COLO668 (cell line): ENCODE measurements at regions not wholly inside any gene's neighbourhood (a gene's known extent, or its start where the extent isn't known, plus 50 kb on each side); places are given as distances from the start of the nearest gene placed in this dataset.
"Not testable (repeated sequence)": the region's sequence is repeated elsewhere in the genome, so short reads cannot be mapped to it uniquely, and the experiment has no call there.

Source experiments
- DNase-seq: peaks from one replicate; lab custom pipeline; 2025; ENCODE audit not compliant: unreplicated experiment; lab: John Stamatoyannopoulos, UW

DNA sequence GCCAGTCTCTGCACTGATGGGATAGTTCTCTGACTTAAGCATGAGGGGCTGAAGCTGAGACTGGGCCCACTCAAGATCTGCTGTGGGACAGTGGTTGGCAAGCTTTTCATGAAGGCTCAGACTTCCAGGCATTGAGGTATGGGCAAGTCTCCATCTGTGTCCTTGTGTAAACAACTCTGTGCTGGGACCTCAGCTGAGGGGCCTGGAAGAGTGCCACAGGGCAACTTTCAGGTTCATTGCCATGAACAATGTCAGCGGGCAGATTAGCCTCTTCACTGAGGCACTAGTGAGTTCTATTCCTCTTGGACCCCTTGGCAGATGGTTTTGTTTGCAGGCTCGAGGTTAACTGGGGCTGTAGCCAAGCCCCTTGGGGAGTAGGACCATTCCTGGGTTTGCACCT is 127.1 kb downstream of the MRPS30 start:
- DNase-seq: no peak

DNA sequence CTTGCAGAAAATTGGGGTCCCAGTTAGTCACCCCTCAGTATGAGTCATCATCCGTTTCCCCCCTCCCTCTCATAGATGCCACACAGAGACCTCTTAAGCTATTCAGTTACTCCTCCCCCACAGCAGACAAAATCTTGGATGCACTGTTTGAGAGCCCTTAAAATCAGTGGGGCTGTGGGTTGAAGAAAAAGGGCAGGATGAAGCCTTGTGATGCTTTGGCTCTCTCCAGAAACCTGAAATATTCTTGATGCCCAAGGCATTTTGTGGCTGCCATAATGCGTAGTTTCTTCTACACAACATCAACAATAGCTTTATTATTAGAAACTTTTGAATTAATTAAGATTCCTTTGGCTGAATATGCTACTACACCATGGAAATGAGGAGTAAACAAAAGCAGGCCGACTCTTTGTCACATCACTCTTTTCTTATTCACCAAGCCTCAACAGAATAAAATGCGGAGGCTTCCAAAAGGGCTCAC is 133.8 kb downstream of the MRPS30 start:
- no peak for DNase-seq

- no peak for DNase-seq
Measured at GRCh38 chr5:44943647-44944046, 134.9 kb downstream of the MRPS30 start.

- no peak for DNase-seq
Measured at GRCh38 chr5:44945743-44946142, 137.0 kb downstream of the MRPS30 start.

GRCh38 chr5:44949687-44950086 is 140.9 kb downstream of the MRPS30 start:
- DNase-seq: no peak

DNA sequence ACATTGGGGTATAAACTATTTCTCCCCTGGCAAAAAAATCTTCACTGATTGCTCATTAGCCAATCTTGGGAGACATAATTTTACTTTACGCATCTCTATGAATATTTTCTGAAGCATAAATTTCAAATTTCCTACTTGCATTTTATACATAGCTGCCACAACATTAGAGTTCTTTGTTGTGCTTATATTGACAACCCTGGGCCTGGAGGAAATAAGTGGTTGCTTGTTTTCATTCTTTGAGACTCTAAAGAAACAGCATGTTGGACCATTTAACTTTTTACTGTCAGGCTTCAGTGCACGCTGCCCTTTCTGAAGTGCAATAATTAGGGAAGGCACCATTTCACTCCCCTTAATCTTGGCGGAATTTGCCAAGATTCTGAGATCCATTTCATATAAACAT is 142.6 kb downstream of the MRPS30 start:
- no peak for DNase-seq

DNA sequence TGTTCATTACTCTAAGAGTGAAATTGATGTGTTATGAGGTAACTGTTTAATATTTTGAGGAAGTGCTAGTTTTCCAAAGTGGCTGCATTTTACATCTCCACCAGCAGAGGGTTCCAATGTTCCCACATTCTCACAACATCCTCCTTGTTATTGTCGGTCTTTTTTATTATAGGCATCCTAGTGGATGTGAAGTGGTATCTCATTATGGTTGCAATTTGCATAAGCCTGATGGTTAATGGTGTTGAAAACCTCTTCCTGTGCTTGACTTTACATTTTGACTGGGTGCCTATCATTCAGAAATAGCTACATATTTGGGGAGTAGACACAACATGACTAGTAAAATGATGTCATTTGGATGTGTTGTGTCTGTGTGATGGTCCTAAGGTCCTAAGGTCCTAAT is 143.6 kb downstream of the MRPS30 start:
- peak; percentile 1 for DNase-seq

DNA sequence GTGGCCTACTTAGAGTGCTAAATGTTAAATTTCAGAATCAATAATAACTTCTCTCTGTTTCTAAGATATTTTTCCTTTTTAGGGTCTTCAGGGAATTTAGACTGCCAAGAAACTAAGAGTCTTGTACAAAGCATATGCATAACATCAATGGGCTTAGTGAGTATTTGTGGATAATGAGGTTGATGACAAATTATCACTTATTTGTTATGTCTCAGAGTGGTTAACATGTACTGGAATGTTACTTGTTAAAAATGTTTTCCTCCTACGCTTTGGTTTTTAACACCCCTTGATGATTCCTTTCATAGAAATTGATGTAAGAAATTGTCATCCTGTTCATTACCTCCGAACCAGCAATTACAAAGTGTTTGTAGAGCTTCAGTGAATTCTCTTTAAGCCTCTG is 144.3 kb downstream of the MRPS30 start:
- no peak for DNase-seq

DNA sequence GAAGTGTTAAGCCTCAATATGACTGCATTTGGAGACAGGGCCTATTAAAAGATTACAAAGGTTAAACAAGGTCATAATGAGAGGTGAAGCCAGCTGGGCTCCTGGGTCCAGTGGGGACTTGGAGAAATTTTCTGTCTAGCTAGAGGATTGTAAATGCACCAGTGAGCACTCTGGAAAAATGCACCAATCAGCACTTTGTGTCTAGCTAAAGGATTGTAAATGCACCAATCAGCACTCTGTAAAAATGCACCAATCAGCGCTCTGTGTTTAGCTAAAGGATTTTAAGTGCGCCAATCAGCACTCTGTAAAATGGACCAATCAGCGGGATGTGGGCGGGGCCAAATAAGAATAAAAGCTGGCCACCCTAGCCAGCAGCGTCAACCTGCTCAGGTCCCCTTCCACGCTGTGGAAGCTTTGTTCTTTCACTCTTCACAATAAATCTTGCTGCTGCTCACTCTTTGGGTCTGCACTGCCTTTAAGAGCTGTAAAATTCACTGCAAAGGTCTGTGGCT is 150.3 kb downstream of the MRPS30 start:
- DNase-seq: not testable (repeated sequence)

GRCh38 chr5:44969825-44970224 is 161.1 kb downstream of the MRPS30 start:
- no peak for DNase-seq

DNA sequence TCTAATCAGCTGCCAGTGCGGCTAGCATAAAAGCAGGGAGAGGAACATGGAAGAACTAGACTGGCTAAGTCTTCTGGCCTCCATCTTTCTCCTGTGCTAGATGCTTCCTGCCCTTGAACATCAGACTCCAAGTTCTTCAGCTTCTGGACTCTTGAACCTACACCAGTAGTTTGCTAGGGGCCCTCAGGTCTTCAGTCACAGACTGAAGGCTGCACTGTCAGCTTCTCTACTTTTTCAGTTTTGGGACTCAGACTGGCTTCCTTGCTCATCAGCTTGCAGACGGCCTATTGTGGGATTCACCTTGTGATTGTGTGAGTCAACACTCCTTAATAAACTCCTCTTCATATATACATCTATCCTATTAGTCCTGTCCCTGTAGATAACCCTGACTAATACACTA is 162.2 kb downstream of the MRPS30 start:
- not testable (repeated sequence) for DNase-seq

- no peak for DNase-seq
Measured at GRCh38 chr5:44974813-44975212, 166.1 kb downstream of the MRPS30 start.

DNA sequence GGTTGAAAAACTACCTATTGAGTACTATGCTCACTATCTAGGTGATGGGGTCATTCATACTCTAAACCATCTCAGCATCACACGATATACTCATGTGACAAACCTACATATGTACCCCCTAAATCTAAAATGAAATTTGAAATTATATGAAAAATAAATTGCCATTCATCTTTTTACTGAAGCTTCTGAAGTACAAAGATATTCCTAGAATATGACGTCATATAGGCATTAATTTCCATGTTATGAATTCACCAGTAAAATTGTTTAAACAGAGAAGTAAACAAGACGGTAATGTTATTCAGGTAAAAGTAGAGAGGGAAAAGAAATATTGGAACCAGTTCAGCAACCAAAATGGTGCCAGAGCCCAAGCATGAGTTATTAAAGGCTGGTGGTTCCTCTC is 173.0 kb downstream of the MRPS30 start:
- no peak for DNase-seq

DNA sequence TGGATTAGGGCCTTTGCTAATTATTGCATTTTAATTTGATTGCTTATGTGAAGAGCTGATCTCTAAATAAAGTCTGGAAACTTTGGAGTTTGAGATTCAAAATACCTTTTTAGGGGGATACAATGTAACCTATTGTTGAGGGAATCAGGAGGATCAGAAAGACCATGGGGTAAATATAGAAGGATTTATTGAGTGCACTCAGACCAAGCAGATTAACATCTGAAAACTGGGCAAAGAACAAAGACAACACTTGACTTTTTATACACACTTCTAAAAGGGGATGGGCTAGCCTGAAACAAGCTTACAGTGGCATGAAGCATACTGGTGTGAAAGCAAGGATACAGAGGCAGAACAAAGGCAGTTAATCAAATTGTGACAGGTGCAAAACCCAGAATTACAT is 174.3 kb downstream of the MRPS30 start:
- no peak for DNase-seq

GRCh38 chr5:44987026-44987425 is 178.3 kb downstream of the MRPS30 start:
- no peak for DNase-seq

DNA sequence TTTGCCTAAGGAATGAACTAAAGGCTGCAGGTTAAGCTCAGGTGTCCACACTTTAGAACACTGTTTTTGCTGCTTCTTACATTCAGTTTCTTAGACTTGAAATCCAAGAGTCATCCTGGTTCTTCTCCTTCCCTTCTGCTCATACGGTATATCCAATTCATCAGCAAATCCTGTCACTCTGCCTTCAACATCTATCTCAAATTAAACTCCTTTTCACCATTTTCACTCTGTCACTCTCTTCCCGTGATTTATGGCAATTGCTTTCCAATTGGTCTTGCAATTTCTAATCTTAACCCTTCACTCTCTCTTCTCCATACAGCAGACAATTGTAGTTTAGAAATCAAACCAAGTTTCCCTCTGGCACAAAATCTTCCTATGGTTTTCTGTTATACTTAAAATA is 182.9 kb downstream of the MRPS30 start:
- DNase-seq: no peak

DNA sequence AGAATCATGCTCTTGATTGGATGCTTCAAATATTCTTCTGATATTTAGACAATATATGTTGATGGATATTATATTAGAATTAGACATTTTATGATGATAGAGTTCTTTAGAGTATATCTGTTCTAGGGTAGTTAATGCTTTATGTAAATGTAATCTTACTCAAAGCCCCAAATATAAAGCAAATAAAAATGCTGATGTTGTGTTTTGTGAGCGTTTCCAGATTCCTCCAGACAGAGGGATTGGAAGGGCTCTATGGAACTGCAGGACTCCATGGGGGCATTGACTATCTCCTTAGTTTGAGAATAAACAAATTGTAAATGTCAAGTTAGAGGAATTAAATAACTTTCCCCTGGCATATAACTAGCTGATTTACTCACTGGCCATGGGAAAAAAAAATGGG is 184.5 kb downstream of the MRPS30 start:
- no peak for DNase-seq

GRCh38 chr5:44997506-44997905 is 188.8 kb downstream of the MRPS30 start:
- DNase-seq: no peak

- not testable (repeated sequence) for DNase-seq
Measured at GRCh38 chr5:45007102-45007501, 198.4 kb downstream of the MRPS30 start.

GRCh38 chr5:45017568-45017967 is 208.8 kb downstream of the MRPS30 start:
- no peak for DNase-seq

- DNase-seq: no peak
Measured at GRCh38 chr5:45029553-45029952, 220.8 kb downstream of the MRPS30 start.

DNA sequence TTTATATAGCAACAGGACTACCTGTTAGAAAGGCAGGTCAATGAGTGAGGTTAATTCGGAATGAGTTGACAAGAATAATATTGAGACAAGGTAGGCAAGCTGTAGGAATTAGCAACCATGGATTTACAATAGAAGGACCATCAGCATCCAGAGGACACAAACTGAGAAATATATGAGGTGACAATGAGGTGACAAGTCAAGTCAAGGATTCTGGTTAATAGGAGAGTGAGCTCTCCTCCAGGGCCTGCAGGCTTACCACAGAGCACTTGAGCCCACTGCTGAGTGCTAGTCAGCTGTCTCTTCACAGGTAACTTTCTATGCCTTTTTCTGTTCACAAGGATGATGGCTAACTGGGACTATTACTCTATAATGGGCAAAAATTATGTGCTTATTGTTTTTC is 227.2 kb downstream of the MRPS30 start:
- no peak for DNase-seq

- DNase-seq: no peak
Measured at GRCh38 chr5:45037927-45038326, 229.2 kb downstream of the MRPS30 start.
